ENCODE measurements at regions not wholly inside any gene's neighbourhood (a gene's known extent, or its start where the extent isn't known, plus 50 kb on each side); places are given as distances from the start of the nearest gene placed in this dataset.

DNA sequence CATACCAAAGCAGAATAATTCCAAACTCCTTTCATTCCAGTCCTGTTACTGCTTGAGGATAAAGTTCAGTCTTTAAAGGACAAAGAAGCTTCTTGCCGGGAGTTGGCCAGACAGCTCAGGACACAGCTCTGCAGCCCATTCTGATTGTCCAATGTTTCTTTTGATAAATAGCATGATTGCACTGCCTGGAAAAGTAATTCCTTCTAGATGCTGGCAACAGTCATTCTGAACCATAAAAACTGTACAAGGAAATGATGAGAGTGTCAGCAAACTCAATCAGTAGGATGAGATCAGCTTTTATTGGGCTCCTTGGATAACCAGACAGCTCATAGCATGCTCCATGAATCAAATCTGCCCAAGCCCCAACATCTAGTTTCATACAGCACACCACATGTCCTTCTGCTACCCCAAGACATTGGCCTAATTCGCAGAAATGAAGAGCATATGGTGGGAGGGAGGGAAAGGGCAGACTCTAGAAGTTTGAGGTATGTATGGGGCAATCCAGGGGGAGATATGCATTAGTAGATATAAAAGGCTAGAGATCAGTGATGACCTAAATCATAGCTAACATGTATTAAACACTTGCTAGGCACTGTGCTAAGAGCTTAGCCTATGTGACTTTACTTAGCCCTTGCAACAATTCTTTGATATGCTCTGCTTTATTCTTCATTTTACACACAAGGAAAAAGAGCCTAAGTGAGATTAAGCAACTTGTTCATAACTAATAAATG, 219.9 kb upstream of the NREP start:
- DNase-seq (ENCODE audit: insufficient read length, low spot score, missing footprints), result peak; percentile 77
- no peaks in the 10 kb centered on the region for H3K79me2 ChIP-seq (ENCODE audit: insufficient read depth, low read length)
- H3K27me3 ChIP-seq (ENCODE audit: insufficient read depth, low read length), result no peaks in the 10 kb centered on the region
- no peaks in the 10 kb centered on the region for H3K9me3 ChIP-seq (ENCODE audit: low read depth, low read length)
- peaks cover 29% of the 10 kb centered on the region for H3K4me1 ChIP-seq (ENCODE audit: insufficient read depth, low read length)
- no peaks in the 10 kb centered on the region for H3K36me3 ChIP-seq (ENCODE audit: insufficient read depth, low read length)
- TF ChIP-seq, protein P1, sequence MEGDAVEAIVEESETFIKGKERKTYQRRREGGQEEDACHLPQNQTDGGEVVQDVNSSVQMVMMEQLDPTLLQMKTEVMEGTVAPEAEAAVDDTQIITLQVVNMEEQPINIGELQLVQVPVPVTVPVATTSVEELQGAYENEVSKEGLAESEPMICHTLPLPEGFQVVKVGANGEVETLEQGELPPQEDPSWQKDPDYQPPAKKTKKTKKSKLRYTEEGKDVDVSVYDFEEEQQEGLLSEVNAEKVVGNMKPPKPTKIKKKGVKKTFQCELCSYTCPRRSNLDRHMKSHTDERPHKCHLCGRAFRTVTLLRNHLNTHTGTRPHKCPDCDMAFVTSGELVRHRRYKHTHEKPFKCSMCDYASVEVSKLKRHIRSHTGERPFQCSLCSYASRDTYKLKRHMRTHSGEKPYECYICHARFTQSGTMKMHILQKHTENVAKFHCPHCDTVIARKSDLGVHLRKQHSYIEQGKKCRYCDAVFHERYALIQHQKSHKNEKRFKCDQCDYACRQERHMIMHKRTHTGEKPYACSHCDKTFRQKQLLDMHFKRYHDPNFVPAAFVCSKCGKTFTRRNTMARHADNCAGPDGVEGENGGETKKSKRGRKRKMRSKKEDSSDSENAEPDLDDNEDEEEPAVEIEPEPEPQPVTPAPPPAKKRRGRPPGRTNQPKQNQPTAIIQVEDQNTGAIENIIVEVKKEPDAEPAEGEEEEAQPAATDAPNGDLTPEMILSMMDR (IDR thresholded peaks at IDR 0.05; ENCODE audit: extremely low read depth, low read depth, low read length), result no peak
- no peaks in the 10 kb centered on the region for H4K20me1 ChIP-seq (ENCODE audit: insufficient read depth, low read length)
- peak overlapping the region; percentile 74 for H3K27ac ChIP-seq (ENCODE audit: low read depth, low read length)
- no peak overlapping the region for H3K4me3 ChIP-seq (ENCODE audit: insufficient read depth, low read length)
- H2AFZ ChIP-seq (ENCODE audit: low read length), result peak overlapping the region; percentile 15
- peak overlapping the region; percentile 28 for H3K4me2 ChIP-seq (ENCODE audit: insufficient read depth, low read length)

DNA sequence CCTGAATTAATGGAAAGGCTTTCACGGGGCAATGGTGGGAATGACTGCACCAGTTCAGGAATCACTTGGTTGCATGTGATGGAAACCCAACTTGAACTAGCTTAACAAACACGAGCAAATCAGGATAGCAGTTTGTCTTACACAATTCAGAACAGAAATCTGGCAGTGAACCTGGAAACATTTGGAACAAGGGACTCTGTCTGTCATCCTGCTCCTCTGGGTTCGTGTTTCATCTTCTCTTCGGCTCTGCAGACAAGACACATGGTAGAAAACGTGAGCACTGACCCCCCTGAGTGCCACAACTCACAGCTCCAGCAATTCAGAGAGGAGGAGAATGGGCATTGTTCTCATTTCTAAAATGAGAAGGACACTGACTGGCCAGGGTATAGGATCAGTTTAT, 218.1 kb upstream of the NREP start:
- no peaks in the 10 kb centered on the region for H3K9me3 ChIP-seq (ENCODE audit: low read depth, low read length)
- H3K79me2 ChIP-seq (ENCODE audit: insufficient read depth, low read length), result no peaks in the 10 kb centered on the region
- H3K27me3 ChIP-seq (ENCODE audit: insufficient read depth, low read length), result no peaks in the 10 kb centered on the region
- no peaks in the 10 kb centered on the region for H4K20me1 ChIP-seq (ENCODE audit: insufficient read depth, low read length)
- no peaks in the 10 kb centered on the region for H3K36me3 ChIP-seq (ENCODE audit: insufficient read depth, low read length)
- H3K4me3 ChIP-seq (ENCODE audit: insufficient read depth, low read length), result no peak overlapping the region
- peak overlapping the region; percentile 28 for H3K4me2 ChIP-seq (ENCODE audit: insufficient read depth, low read length)
- peak overlapping the region; percentile 59 for H2AFZ ChIP-seq (ENCODE audit: low read length)
- H3K4me1 ChIP-seq (ENCODE audit: insufficient read depth, low read length), result peaks cover 29% of the 10 kb centered on the region
- no peak for DNase-seq (ENCODE audit: insufficient read length, low spot score, missing footprints)
- TF ChIP-seq, protein P1 (IDR thresholded peaks at IDR 0.05; ENCODE audit: extremely low read depth, low read depth, low read length), result no peak
- H3K27ac ChIP-seq (ENCODE audit: low read depth, low read length), result peak overlapping the region; percentile 74

DNA sequence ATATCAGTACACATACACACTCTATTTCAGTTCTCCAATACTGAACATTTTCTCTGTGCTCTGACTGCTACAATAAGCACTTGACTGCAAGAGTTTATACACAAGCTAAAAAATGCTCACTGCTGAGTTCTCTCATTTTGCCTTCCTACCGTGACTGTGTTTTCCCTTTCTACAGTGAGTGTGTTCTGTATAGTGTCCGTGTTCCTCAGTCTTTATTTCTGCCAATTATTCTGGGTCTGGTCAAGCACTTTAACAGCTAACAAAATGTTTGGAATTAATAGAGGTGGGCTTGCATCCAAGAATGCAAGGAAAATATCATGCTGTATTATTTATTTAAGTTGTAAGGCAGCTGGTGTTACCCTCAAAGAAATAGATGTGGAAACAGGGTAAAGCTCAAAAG, 217.0 kb upstream of the NREP start:
- Histone ChIP-seq H3K9me3 (ENCODE audit: low read depth, low read length) (no peaks in the 10 kb centered on the region), H4K20me1 (ENCODE audit: insufficient read depth, low read length) (no peaks in the 10 kb centered on the region), H3K4me2 (ENCODE audit: insufficient read depth, low read length) (no peak overlapping the region), H2AFZ (ENCODE audit: low read length) (no peak overlapping the region), H3K27ac (ENCODE audit: low read depth, low read length) (no peak overlapping the region), H3K27me3 (ENCODE audit: insufficient read depth, low read length) (no peaks in the 10 kb centered on the region), H3K79me2 (ENCODE audit: insufficient read depth, low read length) (no peaks in the 10 kb centered on the region), H3K36me3 (ENCODE audit: insufficient read depth, low read length) (no peaks in the 10 kb centered on the region), H3K4me3 (ENCODE audit: insufficient read depth, low read length) (no peak overlapping the region), H3K4me1 (ENCODE audit: insufficient read depth, low read length) (peaks cover 31% of the 10 kb centered on the region)
- TF ChIP-seq, protein P1 (IDR thresholded peaks at IDR 0.05; ENCODE audit: extremely low read depth, low read depth, low read length), result no peak
- DNase-seq (ENCODE audit: insufficient read length, low spot score, missing footprints), result no peak

DNA sequence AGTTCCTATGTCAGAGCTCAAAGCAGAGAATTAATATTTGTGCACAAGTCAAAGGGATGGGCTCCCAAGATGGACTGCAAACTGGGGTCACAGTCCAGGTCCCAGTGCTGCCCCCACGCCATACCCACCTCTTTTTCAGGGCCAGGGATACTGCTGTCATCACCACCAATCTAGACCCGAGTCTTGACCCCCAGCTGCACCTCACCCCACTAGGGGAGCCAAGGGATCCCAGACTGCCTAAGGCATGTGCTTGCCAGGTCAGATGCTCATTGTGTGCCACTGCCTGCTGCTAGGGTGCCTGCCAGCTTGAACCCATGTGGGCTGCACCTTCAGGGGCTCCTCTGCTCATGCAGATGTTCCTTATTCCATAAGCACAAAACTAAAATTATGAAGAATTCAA, 215.6 kb upstream of the NREP start:
- Histone ChIP-seq H3K4me3 (ENCODE audit: insufficient read depth, low read length) (no peak overlapping the region), H3K36me3 (ENCODE audit: insufficient read depth, low read length) (no peaks in the 10 kb centered on the region), H3K27me3 (ENCODE audit: insufficient read depth, low read length) (no peaks in the 10 kb centered on the region), H3K4me2 (ENCODE audit: insufficient read depth, low read length) (no peak overlapping the region), H4K20me1 (ENCODE audit: insufficient read depth, low read length) (no peaks in the 10 kb centered on the region), H3K4me1 (ENCODE audit: insufficient read depth, low read length) (peaks cover 37% of the 10 kb centered on the region), H3K9me3 (ENCODE audit: low read depth, low read length) (no peaks in the 10 kb centered on the region), H2AFZ (ENCODE audit: low read length) (no peak overlapping the region), H3K79me2 (ENCODE audit: insufficient read depth, low read length) (no peaks in the 10 kb centered on the region), H3K27ac (ENCODE audit: low read depth, low read length) (no peak overlapping the region)
- no peak for DNase-seq (ENCODE audit: insufficient read length, low spot score, missing footprints)
- TF ChIP-seq, protein P1 (IDR thresholded peaks at IDR 0.05; ENCODE audit: extremely low read depth, low read depth, low read length), result no peak
